Fibroblast of pulmonary artery (primary cell): ENCODE measurements at regions not wholly inside any gene's neighbourhood (a gene's known extent, or its start where the extent isn't known, plus 50 kb on each side); places are given as distances from the start of the nearest gene placed in this dataset.

Experiments used
- DNase-seq: peaks from one replicate; pipeline ENCODE4 v3.0.0-alpha.2; 2010; ENCODE audit warnings: low read depth
- H3K4me3 ChIP-seq: replicated peaks from 2 replicates; pipeline ENCODE4 v1.5.1; 2011; ENCODE audit warnings: low read depth, mild to moderate bottlenecking, control low read depth, low read length, moderate library complexity
- CTCF ChIP-seq: IDR thresholded peaks from 2 replicates; pipeline ENCODE4 v1.5.1; 2011; ENCODE audit warnings: mild to moderate bottlenecking, control low read depth, low read length, inconsistent platforms; ENCODE audit errors: missing control alignments

GRCh38 chr3:41026394-41027177 is 172.7 kb upstream of the CTNNB1 start:
- DNase-seq, result peak; percentile 96
- TF ChIP-seq CTCF, result no peak
- no peak overlapping the region for H3K4me3 ChIP-seq

- no peak overlapping the region for H3K4me3 ChIP-seq
- peak; percentile 3 for DNase-seq
- no peak for TF ChIP-seq CTCF
Measured at GRCh38 chr3:41029356-41029755, 169.9 kb upstream of the CTNNB1 start.

GRCh38 chr3:41030220-41030619 is 169.1 kb upstream of the CTNNB1 start:
- no peak for DNase-seq
- TF ChIP-seq CTCF, result no peak
- H3K4me3 ChIP-seq, result no peak overlapping the region

DNA sequence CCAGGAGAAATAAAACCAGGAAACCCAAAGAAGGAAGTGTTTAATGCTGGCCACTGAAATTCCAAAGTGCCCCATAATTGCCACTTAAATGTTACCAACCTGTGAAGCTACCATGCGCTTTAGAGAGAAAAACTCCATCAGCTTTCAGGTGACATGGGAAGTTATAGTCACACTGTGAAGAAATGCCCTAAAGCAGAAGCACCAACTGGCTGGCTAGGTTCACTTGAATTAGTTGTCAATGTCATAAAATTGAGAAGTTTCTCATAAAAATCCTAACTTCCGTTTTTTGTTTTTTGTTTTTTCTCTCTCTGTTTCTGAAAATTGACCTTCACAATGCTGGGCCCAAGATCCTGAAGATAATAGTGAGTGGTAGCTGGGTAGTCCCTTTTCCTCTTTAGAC is 167.9 kb upstream of the CTNNB1 start:
- TF ChIP-seq CTCF, result no peak
- no peak for DNase-seq
- H3K4me3 ChIP-seq, result no peak overlapping the region

GRCh38 chr3:41033956-41034519 is 165.3 kb upstream of the CTNNB1 start:
- H3K4me3 ChIP-seq, result no peak overlapping the region
- DNase-seq, result no peak
- no peak for TF ChIP-seq CTCF

- no peak overlapping the region for H3K4me3 ChIP-seq
- no peak for TF ChIP-seq CTCF
- DNase-seq, result no peak
Measured at GRCh38 chr3:41035456-41036022, 163.8 kb upstream of the CTNNB1 start.
